Transverse colon (tissue), 4 donors: ENCODE measurements at regions not wholly inside any gene's neighbourhood (a gene's known extent, or its start where the extent isn't known, plus 50 kb on each side); places are given as distances from the start of the nearest gene placed in this dataset.
"Not testable (repeated sequence)": the region's sequence is repeated elsewhere in the genome, so short reads cannot be mapped to it uniquely, and the experiment has no call there.

Experiments used
- DNase-seq: peaks from one replicate; pipeline ENCODE4 v3.0.0-alpha.2; 2019
- H3K27ac ChIP-seq, 4 donors: fragments of 200-600 bp; sonication (generic); 2 replicates each; pipeline ENCODE4 v1.5.1; 2016 to 2018; ENCODE audit warnings: inconsistent platforms in 4 of 4
- H3K27me3 ChIP-seq: fragments of 200-600 bp; sonication (generic); 2 replicates; pipeline ENCODE4 v1.5.1; 2017; ENCODE audit warnings: inconsistent platforms
- H3K36me3 ChIP-seq, 4 donors: fragments of 200-600 bp; sonication (generic); 2 replicates each; pipeline ENCODE4 v1.5.1; 2017 to 2019; ENCODE audit warnings: inconsistent platforms in 4 of 4
- H3K4me1 ChIP-seq, 4 donors: fragments of 200-600 bp; sonication (generic); 2 replicates each; pipeline ENCODE4 v1.5.1; 2017 to 2020; ENCODE audit warnings: inconsistent platforms in 4 of 4
- H3K4me3 ChIP-seq, 4 donors: fragments of 200-600 bp; sonication (generic); 1 replicate in 1 of 4; 2 replicates in 3 of 4; pipeline versions ENCODE4 v1.5.1 to v1.6.1; 2017 to 2019; ENCODE audit warnings: inconsistent platforms in 4 of 4
- H3K9me3 ChIP-seq, 2 donors: fragments of 200-600 bp; sonication (generic); 2 replicates each; pipeline ENCODE4 v1.5.1; 2017 to 2019; ENCODE audit warnings: inconsistent platforms in 2 of 2
- CTCF ChIP-seq, 5 experiments: fragments of 200-600 bp in 3 of 5; fragments of 450-650 bp in 2 of 5; sonication (generic) in 3 of 5; IDR thresholded peaks; 1 replicate in 2 of 5; 2 replicates in 3 of 5; pipeline ENCODE4 v1.5.1; 2016 to 2017; ENCODE audit warnings: antibody characterized with exemption in 5 of 5, inconsistent platforms in 3 of 5, mild to moderate bottlenecking in 2 of 5, moderate library complexity in 1 of 5
- EP300 ChIP-seq: sonication (generic); formaldehyde crosslinking; IDR thresholded peaks from one replicate; pipeline ENCODE4 v1.6.1; 2017; ENCODE audit warnings: antibody characterized with exemption, low read depth
- POLR2A ChIP-seq: fragments of 450-650 bp; IDR thresholded peaks from one replicate; pipeline ENCODE4 v1.6.1; 2016; ENCODE audit warnings: antibody characterized with exemption, mild to moderate bottlenecking, moderate library complexity
- POLR2AphosphoS5 ChIP-seq, 3 donors: sonication (generic); formaldehyde crosslinking; IDR thresholded peaks; one replicate each; pipeline ENCODE4 v1.6.1; 2016; ENCODE audit warnings: antibody characterized with exemption in 3 of 3
- WGBS, 2 donors: methylation state at CpG; one replicate each; pipeline ENCODE4 v1.1.5; 2018; ENCODE audit warnings: low coverage in 1 of 2; 5-methylcytosine and 5-hydroxymethylcytosine counted together
- in situ Hi-C, 4 donors: fragments of 200-750 bp; cut with MboI; loops; one replicate each; pipeline versions ENCODE4 v1.15.0 to v1.15.1; 2017; ENCODE audit warnings: low sequenced_read_pairs in 3 of 4, low pct_ligation_motif_present in 1 of 4, low pct_unique_long_range_greater_than_20kb in 1 of 4
- intact Hi-C: fragments of 100-400 bp; cut with DNase I; formaldehyde crosslinking; loops from one replicate; pipeline ENCODE4 v1.15.1; 2023; ENCODE audit warnings: low total_unique reads

- Histone ChIP-seq H3K27ac (peak overlapping the region in 1 of 4 donors; percentile 38), H3K4me1 (peaks cover 4 to 30% (median 27%) of the 10 kb centered on the region in 4 donors), H3K9me3 (no peaks in the 10 kb centered on the region), H3K36me3 (no peaks in the 10 kb centered on the region), H3K27me3 (no peaks in the 10 kb centered on the region), H3K4me3 (no peak overlapping the region)
- intact Hi-C loops (loop anchor here (5.0 to 10.0 kb wide), 2 partner anchors 85 to 213 kb away; no protein-coding TSS in a partner anchor), in situ Hi-C loops (no loop called here)
- 34% methylated on average over 1 of the region's 1 CpG; no CpG with 5 or more reads in 1 of the 2 donors for WGBS, 2 donors
- TF ChIP-seq POLR2AphosphoS5 (IDR thresholded peaks at IDR 0.05) (no peak), CTCF (IDR thresholded peaks at IDR 0.05) (no peak), POLR2A (no peak), EP300 (no peak)
- DNase-seq, result peak; percentile 33
These were observed 159.8 kb upstream of the JADE1 start for GRCh38 chr4:128649575-128650205.

DNA sequence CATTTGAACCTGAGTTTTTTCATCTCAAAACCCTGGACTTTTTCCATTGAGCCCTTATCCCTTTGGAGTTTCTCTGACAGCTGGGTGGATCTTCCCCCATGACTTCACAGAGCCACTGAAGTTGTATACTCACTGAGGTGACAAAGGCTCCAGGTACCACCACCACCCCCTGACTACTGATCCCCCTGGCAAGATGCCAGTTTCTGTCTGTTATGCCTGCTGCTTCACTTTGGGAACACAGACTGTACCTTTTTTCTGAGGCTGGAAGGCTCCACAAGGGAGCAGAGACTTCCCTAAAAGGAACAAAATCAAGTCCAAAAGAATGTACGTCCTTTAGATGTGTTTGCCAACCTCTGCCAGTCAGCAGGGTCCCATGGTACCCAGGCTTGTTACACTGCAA is 160.3 kb upstream of the JADE1 start:
- no peak overlapping the region for H3K4me3 ChIP-seq
- no peak for TF ChIP-seq POLR2A
- TF ChIP-seq CTCF (IDR thresholded peaks at IDR 0.05), result no peak
- no peak for TF ChIP-seq EP300
- TF ChIP-seq POLR2AphosphoS5 (IDR thresholded peaks at IDR 0.05), result no peak
- peak overlapping the region in 1 of 4 donors; percentile 38 for H3K27ac ChIP-seq
- no peaks in the 10 kb centered on the region for H3K27me3 ChIP-seq
- DNase-seq, result no peak
- H3K36me3 ChIP-seq, result no peaks in the 10 kb centered on the region
- no peaks in the 10 kb centered on the region for H3K9me3 ChIP-seq
- in situ Hi-C loops, result no loop called here
- 58% methylated on average over 1 of the region's 1 CpG; no CpG with 5 or more reads in 1 of the 2 donors for WGBS, 2 donors
- peaks cover 4 to 28% (median 23%) of the 10 kb centered on the region in 4 donors for H3K4me1 ChIP-seq
- intact Hi-C loops, result no loop called here

GRCh38 chr4:128648021-128648420 is 161.5 kb upstream of the JADE1 start:
- WGBS, 2 donors, result 96 to 100% methylated on average over 1 of the region's 1 CpG
- no peak for DNase-seq
- no peaks in the 10 kb centered on the region for H3K9me3 ChIP-seq
- intact Hi-C loops (no loop called here), in situ Hi-C loops (no loop called here)
- H3K4me1 ChIP-seq, result peaks cover 0 to 17% (median 13%) of the 10 kb centered on the region in 4 donors
- H3K27ac ChIP-seq, result no peak overlapping the region
- no peaks in the 10 kb centered on the region for H3K36me3 ChIP-seq
- TF ChIP-seq POLR2AphosphoS5 (IDR thresholded peaks at IDR 0.05) (no peak), POLR2A (no peak), CTCF (IDR thresholded peaks at IDR 0.05) (no peak), EP300 (no peak)
- H3K27me3 ChIP-seq, result no peaks in the 10 kb centered on the region
- H3K4me3 ChIP-seq, result no peak overlapping the region

DNA sequence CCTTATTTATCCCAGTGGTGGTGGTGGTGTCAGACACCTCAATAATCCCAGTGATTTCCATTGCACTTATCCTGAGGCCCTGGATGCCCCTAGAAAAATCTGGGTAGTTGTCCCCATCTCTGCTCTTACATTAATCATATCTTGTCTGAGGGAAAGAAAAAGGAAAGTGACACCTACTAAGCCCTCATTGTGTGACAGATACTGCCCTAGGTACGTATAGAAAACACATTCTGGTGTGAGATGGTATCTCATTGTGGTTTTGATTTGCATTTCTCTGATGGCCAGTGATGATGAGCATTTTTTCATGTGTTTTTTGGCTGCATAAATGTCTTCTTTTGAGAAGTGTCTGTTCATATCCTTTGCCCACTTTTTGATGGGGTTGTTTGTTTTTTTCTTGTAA is 162.6 kb upstream of the JADE1 start:
- H3K27ac ChIP-seq, H3K36me3 ChIP-seq, H3K9me3 ChIP-seq, in situ Hi-C loops, DNase-seq, H3K27me3 ChIP-seq, intact Hi-C loops, H3K4me3 ChIP-seq: not testable (repeated sequence)
- H3K4me1 ChIP-seq, result peaks cover 0 to 13% (median 11%) of the 10 kb centered on the region in 4 donors
- WGBS, 2 donors, result 50 to 71% methylated on average over 1 of the region's 1 CpG

DNA sequence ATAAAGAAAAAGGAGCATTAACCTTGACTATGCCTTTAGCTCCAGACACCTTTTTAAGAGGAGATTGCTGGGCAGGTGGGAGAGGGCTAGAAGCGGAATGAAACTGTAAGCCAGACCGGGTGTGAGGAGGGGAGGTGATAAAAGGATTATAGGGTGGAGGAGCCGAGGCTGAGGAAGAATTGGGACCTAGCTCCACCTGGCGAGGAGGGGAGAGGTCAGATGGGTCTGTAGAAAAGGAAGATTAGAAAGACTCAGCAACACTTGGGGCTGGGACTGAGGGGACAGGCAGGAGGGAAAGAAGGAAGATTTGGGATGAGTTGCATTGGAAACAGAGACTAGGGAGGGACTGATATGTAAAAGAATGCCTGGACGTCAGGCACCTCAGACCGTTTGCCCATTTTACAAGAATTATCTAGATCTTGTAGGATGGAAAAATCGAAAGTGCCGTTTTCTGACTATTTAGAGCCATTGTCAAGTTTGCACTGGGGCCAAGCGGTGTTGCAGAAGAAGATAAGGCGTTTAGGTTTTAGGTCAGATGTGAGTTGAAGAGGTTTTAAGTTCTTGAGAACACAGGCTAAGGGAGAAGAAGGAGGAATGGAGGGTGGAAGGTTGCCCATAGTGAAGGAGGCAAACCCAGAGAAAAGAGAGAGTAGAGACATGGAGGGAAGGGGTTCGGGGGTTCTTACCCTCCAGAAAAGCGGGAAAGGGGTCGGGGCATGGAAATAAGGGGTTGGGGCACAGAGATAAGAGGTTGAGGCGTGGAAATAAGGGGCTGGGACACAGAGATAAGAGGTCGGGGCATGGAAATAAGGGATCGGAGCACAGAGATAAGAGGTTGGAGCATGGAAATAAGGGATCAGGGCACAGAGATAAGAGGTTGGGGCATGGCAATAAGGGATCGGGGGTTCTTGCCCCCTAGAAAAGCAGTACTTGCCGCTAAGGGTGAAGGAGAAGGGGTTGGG is 164.5 kb upstream of the JADE1 start:
- H3K36me3 ChIP-seq, in situ Hi-C loops, H3K9me3 ChIP-seq, H3K4me3 ChIP-seq, intact Hi-C loops, H3K27me3 ChIP-seq, H3K27ac ChIP-seq: not testable (repeated sequence)
- H3K4me1 ChIP-seq, result peaks cover under 1 to 14% (median 12%) of the 10 kb centered on the region in 4 donors
- 57 to 63% methylated on average over 18 of the region's 18 CpGs for WGBS, 2 donors
- DNase-seq, result peak; percentile 31

DNA sequence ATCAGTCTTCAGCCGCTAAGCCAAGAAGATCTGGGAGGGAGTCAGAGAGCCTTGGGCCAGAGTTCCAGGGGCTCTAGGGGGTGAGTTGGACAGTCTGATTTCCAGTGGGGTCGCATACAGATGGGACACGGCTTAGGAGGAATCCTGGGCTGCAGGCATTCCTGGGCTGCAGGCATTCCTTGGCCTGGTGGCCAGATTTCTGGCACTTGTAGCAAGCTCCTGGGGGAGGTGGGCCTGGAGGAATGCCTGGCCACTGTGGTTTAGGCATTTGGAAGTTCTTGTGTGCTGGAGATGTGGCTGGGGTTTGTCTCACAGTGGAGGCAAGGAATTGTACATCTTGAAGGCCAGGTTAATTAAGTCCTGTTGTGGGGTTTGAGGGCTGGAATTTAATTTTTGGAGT is 165.4 kb upstream of the JADE1 start:
- in situ Hi-C loops, H3K36me3 ChIP-seq, H3K4me3 ChIP-seq, H3K27me3 ChIP-seq, H3K27ac ChIP-seq, intact Hi-C loops, H3K9me3 ChIP-seq, DNase-seq: not testable (repeated sequence)
- WGBS, 2 donors, result 83 to 100% methylated on average over 1 to 3 of the region's 3 CpGs
- H3K4me1 ChIP-seq, result peaks cover 4 to 11% (median 9%) of the 10 kb centered on the region in 4 donors

DNA sequence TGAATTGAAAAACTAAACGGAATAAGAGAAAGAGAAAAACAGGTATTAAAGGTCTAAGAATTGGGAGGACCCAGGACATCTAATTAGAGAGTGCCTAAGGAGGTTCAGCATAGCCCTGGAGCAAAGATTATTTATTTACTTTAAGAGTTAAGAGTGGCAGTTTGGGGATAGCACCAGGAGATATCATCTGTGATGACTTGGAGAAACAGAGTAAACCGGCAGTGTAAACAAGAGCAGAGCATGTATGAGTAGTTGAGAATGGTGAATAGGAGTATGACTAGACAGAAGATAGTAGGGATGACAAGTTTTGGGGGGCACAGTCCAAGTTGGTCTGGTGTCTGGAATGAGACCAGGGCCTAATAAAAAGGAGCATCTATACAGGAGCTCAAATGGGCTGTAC is 167.9 kb upstream of the JADE1 start:
- 81 to 88% methylated on average over 2 of the region's 2 CpGs for WGBS, 2 donors
- DNase-seq, intact Hi-C loops, H3K4me3 ChIP-seq, H3K4me1 ChIP-seq, H3K36me3 ChIP-seq, H3K27ac ChIP-seq, in situ Hi-C loops, H3K27me3 ChIP-seq, H3K9me3 ChIP-seq: not testable (repeated sequence)
